Mucosa of rectum (tissue), 2 donors: ENCODE measurements at regions not wholly inside any gene's neighbourhood (a gene's known extent, or its start where the extent isn't known, plus 50 kb on each side); places are given as distances from the start of the nearest gene placed in this dataset.

ENCODE experiments used
- H3K27ac ChIP-seq, 2 donors: one replicate each; pipeline ENCODE4 v1.7.0; 2013; ENCODE audit warnings: inconsistent platforms in 2 of 2, low read depth in 2 of 2, low read length in 2 of 2
- H3K27me3 ChIP-seq, 2 donors: one replicate each; pipeline ENCODE4 v1.7.0; 2013; ENCODE audit warnings: low read length in 2 of 2; ENCODE audit not compliant: control insufficient read depth in 2 of 2, insufficient read depth in 2 of 2
- H3K36me3 ChIP-seq, 2 donors: one replicate each; pipeline ENCODE4 v1.7.0; 2013; ENCODE audit warnings: low read length in 2 of 2; ENCODE audit not compliant: control insufficient read depth in 2 of 2, insufficient read depth in 2 of 2
- H3K4me1 ChIP-seq, 2 donors: one replicate each; pipeline ENCODE4 v1.7.0; 2013; ENCODE audit warnings: low read length in 2 of 2, mild to moderate bottlenecking in 1 of 2; ENCODE audit not compliant: control insufficient read depth in 2 of 2, insufficient read depth in 2 of 2
- H3K4me3 ChIP-seq, 2 donors: one replicate each; pipeline ENCODE4 v1.7.0; 2013; ENCODE audit warnings: low read length in 2 of 2
- H3K9ac ChIP-seq, 2 donors: one replicate each; pipeline ENCODE4 v1.7.0; 2013; ENCODE audit warnings: low read length in 2 of 2, low read depth in 1 of 2, mild to moderate bottlenecking in 1 of 2
- H3K9me3 ChIP-seq, 2 donors: one replicate each; pipeline ENCODE4 v1.7.0; 2013; ENCODE audit warnings: low read length in 2 of 2; ENCODE audit not compliant: control insufficient read depth in 2 of 2
- donor health status: healthy.
- donor health status: Normal muscosa, but diverticular disease.

GRCh38 chr15:85847031-85847430 lies 52.3 kb upstream of the KLHL25 start:
- peaks cover 0 to 4% of the 10 kb centered on the region in 2 donors for H3K27me3 ChIP-seq
- no peak overlapping the region for H3K9ac ChIP-seq
- H3K9me3 ChIP-seq: no peaks in the 10 kb centered on the region
- no peak overlapping the region for H3K4me3 ChIP-seq
- no peaks in the 10 kb centered on the region for H3K4me1 ChIP-seq
- H3K27ac ChIP-seq: no peak overlapping the region
- no peaks in the 10 kb centered on the region for H3K36me3 ChIP-seq

- H3K4me1 ChIP-seq: no peaks in the 10 kb centered on the region
- peaks cover 0 to 4% of the 10 kb centered on the region in 2 donors for H3K27me3 ChIP-seq
- H3K36me3 ChIP-seq: no peaks in the 10 kb centered on the region
- H3K9ac ChIP-seq: no peak overlapping the region
- H3K27ac ChIP-seq: no peak overlapping the region
- no peak overlapping the region for H3K4me3 ChIP-seq
- H3K9me3 ChIP-seq: no peaks in the 10 kb centered on the region
Measured at GRCh38 chr15:85849946-85850345, 55.2 kb upstream of the KLHL25 start.

GRCh38 chr15:85852969-85853368 lies 58.2 kb upstream of the KLHL25 start:
- no peak overlapping the region for H3K9ac ChIP-seq

GRCh38 chr15:85854345-85855097 lies 59.8 kb upstream of the KLHL25 start:
- Histone ChIP-seq H3K9ac (no peak overlapping the region), H3K4me3 (no peak overlapping the region)

More at GRCh38 chr15:85852969-85853368, 58.2 kb upstream of the KLHL25 start:
- Histone ChIP-seq H3K27me3 (peaks cover 0 to 4% of the 10 kb centered on the region in 2 donors), H3K4me1 (no peaks in the 10 kb centered on the region), H3K4me3 (no peak overlapping the region), H3K9me3 (no peaks in the 10 kb centered on the region), H3K27ac (no peak overlapping the region), H3K36me3 (no peaks in the 10 kb centered on the region)

GRCh38 chr15:85858586-85859375 lies 64.1 kb upstream of the KLHL25 start:
- H3K9me3 ChIP-seq: no peaks in the 10 kb centered on the region
- no peak overlapping the region for H3K27ac ChIP-seq
- H3K27me3 ChIP-seq: no peaks in the 10 kb centered on the region
- H3K4me3 ChIP-seq: no peak overlapping the region
- H3K9ac ChIP-seq: no peak overlapping the region
- peaks cover 0 to 2% of the 10 kb centered on the region in 2 donors for H3K4me1 ChIP-seq
- no peaks in the 10 kb centered on the region for H3K36me3 ChIP-seq

More at GRCh38 chr15:85854345-85855097, 59.8 kb upstream of the KLHL25 start:
- Histone ChIP-seq H3K36me3 (no peaks in the 10 kb centered on the region), H3K27me3 (peaks cover 0 to 1% of the 10 kb centered on the region in 2 donors), H3K4me1 (peaks cover 0 to 2% of the 10 kb centered on the region in 2 donors), H3K9me3 (no peaks in the 10 kb centered on the region), H3K27ac (no peak overlapping the region)

GRCh38 chr15:85859671-85860070 lies 64.9 kb upstream of the KLHL25 start:
- H3K27me3 ChIP-seq: no peaks in the 10 kb centered on the region
- no peak overlapping the region for H3K27ac ChIP-seq
- no peaks in the 10 kb centered on the region for H3K9me3 ChIP-seq
- H3K4me3 ChIP-seq: no peak overlapping the region
- no peak overlapping the region for H3K9ac ChIP-seq
- no peaks in the 10 kb centered on the region for H3K36me3 ChIP-seq
- peaks cover 0 to 2% of the 10 kb centered on the region in 2 donors for H3K4me1 ChIP-seq

- H3K4me1 ChIP-seq: peaks cover 0 to 2% of the 10 kb centered on the region in 2 donors
- H3K9me3 ChIP-seq: no peaks in the 10 kb centered on the region
- H3K4me3 ChIP-seq: no peak overlapping the region
- H3K27ac ChIP-seq: no peak overlapping the region
- no peak overlapping the region for H3K9ac ChIP-seq
- no peaks in the 10 kb centered on the region for H3K27me3 ChIP-seq
- H3K36me3 ChIP-seq: no peaks in the 10 kb centered on the region
Measured at GRCh38 chr15:85860394-85861161, 65.9 kb upstream of the KLHL25 start.

GRCh38 chr15:85865070-85865684 lies 70.5 kb upstream of the KLHL25 start:
- Histone ChIP-seq H3K9ac (no peak overlapping the region), H3K4me1 (no peaks in the 10 kb centered on the region), H3K36me3 (no peaks in the 10 kb centered on the region)

GRCh38 chr15:85867250-85867649 lies 72.5 kb upstream of the KLHL25 start:
- no peaks in the 10 kb centered on the region for H3K4me1 ChIP-seq
- H3K4me3 ChIP-seq: no peak overlapping the region
- H3K27me3 ChIP-seq: peaks cover 0 to 5% of the 10 kb centered on the region in 2 donors
- H3K27ac ChIP-seq: no peak overlapping the region
- H3K9me3 ChIP-seq: no peaks in the 10 kb centered on the region
- H3K9ac ChIP-seq: no peak overlapping the region
- no peaks in the 10 kb centered on the region for H3K36me3 ChIP-seq

More at GRCh38 chr15:85865070-85865684, 70.5 kb upstream of the KLHL25 start:
- Histone ChIP-seq H3K9me3 (no peaks in the 10 kb centered on the region), H3K27ac (no peak overlapping the region), H3K27me3 (peaks cover 0 to 3% of the 10 kb centered on the region in 2 donors), H3K4me3 (no peak overlapping the region)
